Astrocyte of the cerebellum (primary cell): ENCODE measurements at regions not wholly inside any gene's neighbourhood (a gene's known extent, or its start where the extent isn't known, plus 50 kb on each side); places are given as distances from the start of the nearest gene placed in this dataset.

Experiments used
- DNase-seq: peaks from one replicate; pipeline ENCODE4 v3.0.0-alpha.2; 2011; ENCODE audit warnings: low read depth
- H3K4me3 ChIP-seq: 2 replicates; pipeline ENCODE4 v1.5.1; 2011; ENCODE audit warnings: mild to moderate bottlenecking, low read depth, low read length, moderate library complexity
- in situ Hi-C: cut with HindIII; loops from 2 replicates; pipeline ENCODE4 v1.10.0; 2017; ENCODE audit warnings: low sequenced_read_pairs
- TF ChIP-seq, protein P1 (sequence below): IDR thresholded peaks from 2 replicates; pipeline ENCODE4 v1.5.1; 2012; ENCODE audit warnings: low read length, low read depth, moderate library complexity, mild to moderate bottlenecking; ENCODE audit errors: missing control alignments

DNA sequence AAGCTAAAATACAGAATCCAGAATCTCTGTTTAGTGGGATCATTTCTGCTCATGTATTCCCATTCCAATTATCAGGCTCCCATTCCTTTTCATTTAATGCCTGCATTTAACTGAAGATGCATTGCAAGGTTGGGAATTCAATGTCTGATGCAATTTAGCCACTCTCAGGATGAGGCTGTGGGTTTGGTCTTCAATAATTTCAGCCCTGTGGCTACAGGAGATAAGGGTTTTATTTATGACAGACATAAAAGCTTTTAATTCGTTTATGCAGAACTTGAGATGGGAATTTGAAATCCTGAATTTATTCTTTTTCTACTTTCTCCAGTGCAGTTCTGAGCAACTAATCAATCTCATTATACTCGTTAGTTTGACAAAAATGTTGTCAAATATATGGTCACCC lies 1225.9 kb downstream of the PCDH18 start:
- no peak for DNase-seq
- in situ Hi-C loops, result no loop called here
- H3K4me3 ChIP-seq, result no peak overlapping the region
- TF ChIP-seq, protein P1, sequence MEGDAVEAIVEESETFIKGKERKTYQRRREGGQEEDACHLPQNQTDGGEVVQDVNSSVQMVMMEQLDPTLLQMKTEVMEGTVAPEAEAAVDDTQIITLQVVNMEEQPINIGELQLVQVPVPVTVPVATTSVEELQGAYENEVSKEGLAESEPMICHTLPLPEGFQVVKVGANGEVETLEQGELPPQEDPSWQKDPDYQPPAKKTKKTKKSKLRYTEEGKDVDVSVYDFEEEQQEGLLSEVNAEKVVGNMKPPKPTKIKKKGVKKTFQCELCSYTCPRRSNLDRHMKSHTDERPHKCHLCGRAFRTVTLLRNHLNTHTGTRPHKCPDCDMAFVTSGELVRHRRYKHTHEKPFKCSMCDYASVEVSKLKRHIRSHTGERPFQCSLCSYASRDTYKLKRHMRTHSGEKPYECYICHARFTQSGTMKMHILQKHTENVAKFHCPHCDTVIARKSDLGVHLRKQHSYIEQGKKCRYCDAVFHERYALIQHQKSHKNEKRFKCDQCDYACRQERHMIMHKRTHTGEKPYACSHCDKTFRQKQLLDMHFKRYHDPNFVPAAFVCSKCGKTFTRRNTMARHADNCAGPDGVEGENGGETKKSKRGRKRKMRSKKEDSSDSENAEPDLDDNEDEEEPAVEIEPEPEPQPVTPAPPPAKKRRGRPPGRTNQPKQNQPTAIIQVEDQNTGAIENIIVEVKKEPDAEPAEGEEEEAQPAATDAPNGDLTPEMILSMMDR, result no peak

DNA sequence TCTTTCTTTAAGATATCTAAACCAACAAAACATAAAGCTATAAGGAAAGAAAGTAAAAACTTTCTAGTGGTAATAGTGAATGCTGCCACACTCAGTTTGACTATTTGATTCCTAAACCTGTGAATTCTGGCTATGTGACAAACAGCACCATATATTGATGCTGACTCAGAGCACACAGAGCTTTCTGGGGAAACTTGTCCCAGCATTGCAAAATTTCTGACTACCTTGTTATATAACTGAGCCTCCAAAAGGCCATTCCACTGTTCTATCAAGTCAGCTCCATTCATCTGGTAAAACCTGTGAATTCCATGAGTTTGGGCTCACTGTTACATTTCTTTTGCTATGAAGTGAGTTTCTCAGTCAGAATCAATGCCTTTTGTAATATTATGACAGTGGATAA lies 1229.7 kb downstream of the PCDH18 start:
- in situ Hi-C loops, result no loop called here
- no peak for DNase-seq
- no peak overlapping the region for H3K4me3 ChIP-seq
- TF ChIP-seq, protein P1, result no peak

DNA sequence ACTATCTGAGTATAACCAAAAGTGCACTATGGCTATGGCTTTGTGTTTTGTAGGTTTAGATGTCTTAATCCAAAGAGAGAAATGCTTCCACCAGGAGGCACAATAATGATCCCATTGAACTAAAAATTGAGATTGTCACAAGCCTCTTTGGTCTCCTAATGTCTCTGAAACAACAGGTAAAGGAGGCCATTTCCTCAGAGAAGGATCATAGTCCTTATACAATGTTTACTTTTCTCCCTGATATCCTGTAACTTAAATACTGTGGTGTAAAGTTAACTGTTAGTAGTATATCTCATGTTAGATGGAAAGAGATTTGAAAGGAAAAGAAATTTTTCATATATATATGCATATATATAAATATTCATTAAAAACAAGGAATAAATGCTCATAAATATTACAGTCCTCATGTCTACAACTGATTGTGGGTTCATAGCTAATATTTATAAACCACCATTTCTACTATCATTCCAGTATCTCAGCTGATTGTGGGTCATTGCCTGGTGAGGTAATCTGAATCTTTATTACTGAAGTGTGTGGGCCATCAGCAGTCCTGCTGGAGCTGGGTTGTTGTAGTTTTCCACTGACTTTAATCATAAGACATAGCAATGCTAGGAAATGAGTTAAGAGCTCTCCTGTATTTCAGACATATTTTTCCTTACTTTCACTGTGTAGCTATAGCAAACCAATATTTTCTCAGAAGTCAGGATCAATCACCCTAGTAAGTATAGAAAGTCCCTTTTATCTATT lies 1230.4 kb downstream of the PCDH18 start:
- DNase-seq, result no peak
- TF ChIP-seq, protein P1, result no peak
- in situ Hi-C loops, result no loop called here
- H3K4me3 ChIP-seq, result no peak overlapping the region

DNA sequence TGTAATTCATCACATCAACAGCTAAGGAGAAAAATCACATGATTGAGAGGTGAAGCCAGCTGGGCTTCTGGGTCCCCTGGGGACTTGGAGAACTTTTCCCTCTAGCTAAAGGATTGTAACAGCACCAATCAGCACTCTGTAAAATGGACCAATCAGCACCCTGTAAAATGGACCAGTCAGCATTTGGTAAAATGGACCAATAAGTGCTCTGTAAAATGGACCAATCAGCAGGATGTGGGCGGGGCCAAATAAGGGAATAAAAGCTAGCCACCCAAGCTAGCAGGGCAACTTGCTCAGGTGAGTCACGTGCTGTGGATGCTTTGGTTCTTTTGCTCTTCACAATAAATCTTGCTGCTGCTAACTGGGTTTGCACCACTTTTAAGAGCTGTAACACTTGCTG lies 1248.3 kb downstream of the PCDH18 start:
- no peak for DNase-seq
- no peak overlapping the region for H3K4me3 ChIP-seq
- in situ Hi-C loops, result no loop called here
- TF ChIP-seq, protein P1, result no peak

DNA sequence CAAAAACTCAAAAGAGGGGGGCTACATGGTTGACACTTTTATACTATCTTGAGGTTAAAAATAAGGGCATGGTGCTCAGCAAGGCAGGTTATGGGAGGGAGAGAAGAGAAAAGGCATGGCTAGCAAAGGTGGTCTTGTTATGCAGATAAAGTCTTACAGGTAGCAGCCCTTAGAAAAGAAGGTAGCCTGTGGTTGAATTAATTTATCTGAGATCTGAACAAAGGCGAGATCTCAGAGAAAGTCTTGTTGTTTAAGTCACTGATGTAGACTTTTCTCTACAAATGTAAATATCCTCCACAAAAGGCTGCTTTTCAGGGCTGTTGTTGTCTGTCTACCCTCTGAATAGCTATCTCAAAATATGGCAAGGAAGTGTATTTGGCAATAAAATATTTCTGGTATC lies 1250.4 kb downstream of the PCDH18 start:
- DNase-seq, result no peak
- TF ChIP-seq, protein P1, result no peak
- H3K4me3 ChIP-seq, result no peak overlapping the region
- in situ Hi-C loops, result no loop called here

DNA sequence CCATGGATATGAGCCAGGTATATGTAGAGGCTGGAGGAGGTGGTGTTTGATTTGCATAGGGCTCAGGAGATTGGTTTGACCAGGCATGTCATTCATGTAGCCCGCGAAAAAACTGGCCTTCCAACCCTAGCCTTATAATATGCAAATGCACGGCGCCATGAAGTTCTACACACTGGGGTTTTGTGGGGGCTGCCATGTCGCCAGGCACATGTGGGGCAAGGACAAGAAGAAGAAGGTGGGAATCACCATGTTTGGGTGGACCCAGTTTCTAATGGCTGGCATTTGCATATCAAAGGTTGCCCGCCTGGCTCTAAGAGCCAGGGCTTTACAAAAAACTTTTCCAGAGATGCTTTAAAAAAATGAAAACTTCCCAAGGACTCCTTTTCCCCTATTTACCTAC lies 1251.0 kb downstream of the PCDH18 start:
- H3K4me3 ChIP-seq, result no peak overlapping the region
- DNase-seq, result no peak
- in situ Hi-C loops, result no loop called here
- TF ChIP-seq, protein P1, result no peak
